ENCODE measurements at regions not wholly inside any gene's neighbourhood (a gene's known extent, or its start where the extent isn't known, plus 50 kb on each side); places are given as distances from the start of the nearest gene placed in this dataset.

DNA sequence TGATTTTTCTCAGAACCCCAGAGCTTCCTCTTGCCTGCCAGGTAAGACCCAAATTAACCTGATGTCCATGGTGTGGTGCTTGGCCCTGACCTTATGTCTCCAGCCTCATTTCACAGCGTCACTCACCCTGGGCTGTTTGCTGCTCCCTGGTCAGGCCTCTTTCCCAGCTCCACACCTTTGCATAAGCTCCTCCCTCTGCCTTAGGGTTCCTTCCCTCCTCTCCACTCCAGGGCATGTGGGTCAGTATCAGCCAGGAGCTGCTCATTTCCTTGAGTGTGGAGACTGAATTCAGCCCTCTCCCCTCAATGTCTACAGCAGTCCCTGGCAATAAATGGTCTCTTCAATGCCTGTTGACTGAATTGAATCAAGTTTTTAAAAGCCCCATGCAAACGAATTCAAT lies 75.6 kb upstream of the ANKRD34C start:
- in situ Hi-C loops (cut with MboI), result no loop called here
- Histone ChIP-seq H3K9me1 (ENCODE audit: control insufficient read depth, insufficient read depth, low read length) (no peaks in the 10 kb centered on the region), H3K4me1 (replicated peaks in 1 of 2; ENCODE audit: control insufficient read depth in 2 of 2, insufficient read depth in 2 of 2, low read length in 2 of 2) (peaks cover 2 to 4% of the 10 kb centered on the region in 2 experiments; a peak in 1 of 5 replicates), H2AFZ (ENCODE audit: low read depth, low read length) (no peak overlapping the region), H3K9ac (ENCODE audit: insufficient read depth in 1 of 2, low read depth in 2 of 2, low read length in 2 of 2) (no peak overlapping the region), H4K20me1 (replicated peaks; ENCODE audit: control insufficient read depth, insufficient read depth, low read length) (no peaks in the 10 kb centered on the region; the same call in none of the 2 replicates), H3K4me2 (ENCODE audit: insufficient read depth, low read length) (no peak overlapping the region), H3K79me2 (ENCODE audit: control insufficient read depth, insufficient read depth, low read length) (no peaks in the 10 kb centered on the region), H3K27ac (ENCODE audit: extremely low read depth, low read depth, low read length) (no peak overlapping the region), H3K9me3 (replicated peaks; ENCODE audit: control insufficient read depth, insufficient read depth, low read depth, low read length) (no peaks in the 10 kb centered on the region), H3K27me3 (ENCODE audit: control insufficient read depth in 2 of 2, insufficient read depth in 2 of 2, low read length in 2 of 2) (peaks cover 5 to 27% of the 10 kb centered on the region in 2 experiments; a peak in 4 of 5 replicates), H3K4me3 (no peak overlapping the region), H3K36me3 (ENCODE audit: control insufficient read depth, insufficient read depth, low read length) (no peaks in the 10 kb centered on the region)
- CTCF ChIA-PET (ENCODE audit: low intra/inter-chr PET ratio), result no interaction called here
- FAIRE-seq (no peak), ATAC-seq (no peak), DNase-seq (ENCODE audit: extremely low read depth in 1 of 4, low spot score in 3 of 4) (no peak)
- no TSS peak for BruUV-seq (replicated peaks)
- 0% methylated on average over 2 of the region's 2 CpGs for WGBS (ENCODE audit: insufficient coverage, low coverage, missing lambda C conversion rate)
- intact Hi-C loops (cut with micrococcal nuclease), result no loop called here
- POLR2A ChIA-PET, result interaction anchor here (1.1 kb wide), 1 partner anchor 23 kb away, joined by 3 read pairs; no protein-coding TSS in a partner anchor
- no peak for TF ChIP-seq PTTG1 (tag; IDR thresholded peaks at IDR 0.05; ENCODE audit: low read depth)
- TF ChIP-seq ATF7 (IDR thresholded peaks at IDR 0.05), result no peak
- TF ChIP-seq PHB2 (IDR thresholded peaks at IDR 0.05; ENCODE audit: low read depth), result no peak
- TF ChIP-seq, protein P1, sequence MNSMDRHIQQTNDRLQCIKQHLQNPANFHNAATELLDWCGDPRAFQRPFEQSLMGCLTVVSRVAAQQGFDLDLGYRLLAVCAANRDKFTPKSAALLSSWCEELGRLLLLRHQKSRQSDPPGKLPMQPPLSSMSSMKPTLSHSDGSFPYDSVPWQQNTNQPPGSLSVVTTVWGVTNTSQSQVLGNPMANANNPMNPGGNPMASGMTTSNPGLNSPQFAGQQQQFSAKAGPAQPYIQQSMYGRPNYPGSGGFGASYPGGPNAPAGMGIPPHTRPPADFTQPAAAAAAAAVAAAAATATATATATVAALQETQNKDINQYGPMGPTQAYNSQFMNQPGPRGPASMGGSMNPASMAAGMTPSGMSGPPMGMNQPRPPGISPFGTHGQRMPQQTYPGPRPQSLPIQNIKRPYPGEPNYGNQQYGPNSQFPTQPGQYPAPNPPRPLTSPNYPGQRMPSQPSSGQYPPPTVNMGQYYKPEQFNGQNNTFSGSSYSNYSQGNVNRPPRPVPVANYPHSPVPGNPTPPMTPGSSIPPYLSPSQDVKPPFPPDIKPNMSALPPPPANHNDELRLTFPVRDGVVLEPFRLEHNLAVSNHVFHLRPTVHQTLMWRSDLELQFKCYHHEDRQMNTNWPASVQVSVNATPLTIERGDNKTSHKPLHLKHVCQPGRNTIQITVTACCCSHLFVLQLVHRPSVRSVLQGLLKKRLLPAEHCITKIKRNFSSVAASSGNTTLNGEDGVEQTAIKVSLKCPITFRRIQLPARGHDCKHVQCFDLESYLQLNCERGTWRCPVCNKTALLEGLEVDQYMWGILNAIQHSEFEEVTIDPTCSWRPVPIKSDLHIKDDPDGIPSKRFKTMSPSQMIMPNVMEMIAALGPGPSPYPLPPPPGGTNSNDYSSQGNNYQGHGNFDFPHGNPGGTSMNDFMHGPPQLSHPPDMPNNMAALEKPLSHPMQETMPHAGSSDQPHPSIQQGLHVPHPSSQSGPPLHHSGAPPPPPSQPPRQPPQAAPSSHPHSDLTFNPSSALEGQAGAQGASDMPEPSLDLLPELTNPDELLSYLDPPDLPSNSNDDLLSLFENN (IDR thresholded peaks at IDR 0.05; ENCODE audit: low read depth in 2 of 2, low read length in 2 of 2), result no peak
- TF ChIP-seq SP1 (CRISPR knock-in tag; IDR thresholded peaks at IDR 0.05), result no peak
- TF ChIP-seq YY1 (IDR thresholded peaks at IDR 0.05; ENCODE audit: borderline replicate concordance in 1 of 3, control insufficient read depth in 1 of 3, extremely low read depth in 1 of 3, insufficient read depth in 3 of 3, insufficient read length in 1 of 3, insufficient replicate concordance in 2 of 3, low read depth in 1 of 3, low read length in 2 of 3), result no peak
- TF ChIP-seq ZNF431 (CRISPR knock-in tag; IDR thresholded peaks at IDR 0.05), result no peak
- no peak for TF ChIP-seq PYGO2 (tag; IDR thresholded peaks at IDR 0.05)
- TF ChIP-seq, protein P2, sequence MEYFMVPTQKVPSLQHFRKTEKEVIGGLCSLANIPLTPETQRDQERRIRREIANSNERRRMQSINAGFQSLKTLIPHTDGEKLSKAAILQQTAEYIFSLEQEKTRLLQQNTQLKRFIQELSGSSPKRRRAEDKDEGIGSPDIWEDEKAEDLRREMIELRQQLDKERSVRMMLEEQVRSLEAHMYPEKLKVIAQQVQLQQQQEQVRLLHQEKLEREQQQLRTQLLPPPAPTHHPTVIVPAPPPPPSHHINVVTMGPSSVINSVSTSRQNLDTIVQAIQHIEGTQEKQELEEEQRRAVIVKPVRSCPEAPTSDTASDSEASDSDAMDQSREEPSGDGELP (CRISPR knock-in tag; IDR thresholded peaks at IDR 0.05; ENCODE audit: borderline replicate concordance), result no peak
- TF ChIP-seq ZNF764 (CRISPR knock-in tag; IDR thresholded peaks at IDR 0.05; ENCODE audit: low read depth), result no peak
- TF ChIP-seq DACH1 (IDR thresholded peaks at IDR 0.05; ENCODE audit: partially characterized antibody), result no peak
- no peak for TF ChIP-seq RBFOX2 (IDR thresholded peaks at IDR 0.05; ENCODE audit: low read depth, low read length)
